ENCODE measurements at regions not wholly inside any gene's neighbourhood (a gene's known extent, or its start where the extent isn't known, plus 50 kb on each side); places are given as distances from the start of the nearest gene placed in this dataset.
A peak's percentile ranks its signal among the peaks of the same experiment; 100 is the strongest.

- H3K27ac ChIP-seq (ENCODE audit: low read length), result no peak overlapping the region
- no peaks in the 10 kb centered on the region for H3K36me3 ChIP-seq (ENCODE audit: insufficient read depth, low read length)
- no peaks in the 10 kb centered on the region for H3K27me3 ChIP-seq (ENCODE audit: low read length)
- no peaks in the 10 kb centered on the region for H4K20me1 ChIP-seq (ENCODE audit: insufficient read depth, low read depth, low read length)
- peaks cover 23% of the 10 kb centered on the region for H3K9me3 ChIP-seq (ENCODE audit: low read length)
- no peak overlapping the region for H3K9ac ChIP-seq (ENCODE audit: low read length)
- H3K4me2 ChIP-seq (ENCODE audit: low read depth, low read length, poor library complexity, severe bottlenecking), result no peak overlapping the region
- H2AFZ ChIP-seq (ENCODE audit: low read length), result no peak overlapping the region
- no peak overlapping the region for H3K4me3 ChIP-seq (ENCODE audit: low read length)
- H3K79me2 ChIP-seq (ENCODE audit: low read length), result no peaks in the 10 kb centered on the region
- no peak for DNase-seq
- H3K4me1 ChIP-seq (ENCODE audit: low read length), result no peaks in the 10 kb centered on the region
- H3K9me2 ChIP-seq (replicated peaks; ENCODE audit: insufficient read depth, low read length), result no peaks in the 10 kb centered on the region
Measured at GRCh38 chr15:29429584-29429983, 160.0 kb upstream of the NSMCE3 start.

- no peaks in the 10 kb centered on the region for H4K20me1 ChIP-seq (ENCODE audit: insufficient read depth, low read depth, low read length)
- H3K4me2 ChIP-seq (ENCODE audit: low read depth, low read length, poor library complexity, severe bottlenecking), result no peak overlapping the region
- DNase-seq, result no peak
- H3K9me3 ChIP-seq (ENCODE audit: low read length), result peaks cover 21% of the 10 kb centered on the region
- H3K4me1 ChIP-seq (ENCODE audit: low read length), result no peaks in the 10 kb centered on the region
- H2AFZ ChIP-seq (ENCODE audit: low read length), result no peak overlapping the region
- H3K4me3 ChIP-seq (ENCODE audit: low read length), result no peak overlapping the region
- no peak overlapping the region for H3K27ac ChIP-seq (ENCODE audit: low read length)
- no peak overlapping the region for H3K9ac ChIP-seq (ENCODE audit: low read length)
- no peaks in the 10 kb centered on the region for H3K27me3 ChIP-seq (ENCODE audit: low read length)
- no peaks in the 10 kb centered on the region for H3K79me2 ChIP-seq (ENCODE audit: low read length)
- no peaks in the 10 kb centered on the region for H3K36me3 ChIP-seq (ENCODE audit: insufficient read depth, low read length)
- H3K9me2 ChIP-seq (replicated peaks; ENCODE audit: insufficient read depth, low read length), result no peaks in the 10 kb centered on the region
Measured at GRCh38 chr15:29428925-29429573, 159.4 kb upstream of the NSMCE3 start.

GRCh38 chr15:29425864-29426263, 156.2 kb upstream of the NSMCE3 start:
- H3K27me3 ChIP-seq (ENCODE audit: low read length), result no peaks in the 10 kb centered on the region
- H3K4me3 ChIP-seq (ENCODE audit: low read length), result no peak overlapping the region
- no peaks in the 10 kb centered on the region for H3K4me1 ChIP-seq (ENCODE audit: low read length)
- peaks cover 20% of the 10 kb centered on the region for H3K9me3 ChIP-seq (ENCODE audit: low read length)
- no peaks in the 10 kb centered on the region for H3K79me2 ChIP-seq (ENCODE audit: low read length)
- H3K27ac ChIP-seq (ENCODE audit: low read length), result no peak overlapping the region
- no peak overlapping the region for H3K4me2 ChIP-seq (ENCODE audit: low read depth, low read length, poor library complexity, severe bottlenecking)
- H4K20me1 ChIP-seq (ENCODE audit: insufficient read depth, low read depth, low read length), result no peaks in the 10 kb centered on the region
- H3K9ac ChIP-seq (ENCODE audit: low read length), result no peak overlapping the region
- H3K9me2 ChIP-seq (replicated peaks; ENCODE audit: insufficient read depth, low read length), result no peaks in the 10 kb centered on the region
- no peak for DNase-seq
- no peak overlapping the region for H2AFZ ChIP-seq (ENCODE audit: low read length)
- no peaks in the 10 kb centered on the region for H3K36me3 ChIP-seq (ENCODE audit: insufficient read depth, low read length)

DNA sequence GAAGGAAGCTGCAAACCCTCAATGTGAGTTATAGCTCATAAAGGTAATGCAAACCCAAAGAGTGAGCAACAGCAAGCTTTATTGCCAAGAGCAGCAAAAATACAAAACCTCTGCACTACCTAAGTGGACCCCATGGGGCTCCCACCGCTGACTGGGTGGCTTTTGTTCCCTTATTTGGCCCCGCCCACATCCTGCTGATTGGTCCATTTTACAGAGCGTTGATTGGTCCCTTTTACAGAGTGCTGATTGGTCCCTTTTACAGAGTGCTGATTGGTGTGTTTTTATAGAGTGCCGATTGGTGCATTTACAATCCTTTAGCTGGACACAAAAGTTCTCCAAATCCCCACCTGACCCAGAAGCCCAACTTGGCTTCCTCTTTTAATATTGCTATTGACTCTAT, 154.5 kb upstream of the NSMCE3 start:
- Histone ChIP-seq H3K4me3 (ENCODE audit: low read length) (no peak overlapping the region), H3K27ac (ENCODE audit: low read length) (no peak overlapping the region)
- DNase-seq, result peak; percentile 52

DNA sequence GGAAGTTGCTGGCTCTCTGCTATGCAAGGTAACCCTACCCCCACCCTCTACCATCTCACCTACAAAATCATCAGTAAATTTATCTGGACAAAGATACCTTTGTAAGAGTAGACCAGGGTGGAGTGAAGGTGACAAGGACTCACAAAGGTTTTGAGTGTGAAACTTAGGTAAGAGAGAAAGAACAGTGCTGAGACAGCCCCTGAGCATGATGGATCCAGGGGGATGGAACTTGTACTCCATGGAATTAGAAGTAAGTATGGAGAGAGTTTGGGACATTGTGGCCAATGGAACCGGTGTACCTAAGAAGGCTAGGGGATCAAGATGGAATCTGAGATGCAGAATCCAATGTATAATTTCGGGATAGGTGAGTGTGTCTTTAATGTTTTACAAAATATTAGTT, 153.0 kb upstream of the NSMCE3 start:
- no peaks in the 10 kb centered on the region for H3K36me3 ChIP-seq (ENCODE audit: insufficient read depth, low read length)
- DNase-seq, result no peak
- H3K27ac ChIP-seq (ENCODE audit: low read length), result no peak overlapping the region
- no peaks in the 10 kb centered on the region for H3K4me1 ChIP-seq (ENCODE audit: low read length)
- peaks cover 20% of the 10 kb centered on the region for H3K9me3 ChIP-seq (ENCODE audit: low read length)
- H3K9me2 ChIP-seq (replicated peaks; ENCODE audit: insufficient read depth, low read length), result no peaks in the 10 kb centered on the region
- H3K9ac ChIP-seq (ENCODE audit: low read length), result no peak overlapping the region
- H3K79me2 ChIP-seq (ENCODE audit: low read length), result no peaks in the 10 kb centered on the region
- no peak overlapping the region for H3K4me3 ChIP-seq (ENCODE audit: low read length)
- H4K20me1 ChIP-seq (ENCODE audit: insufficient read depth, low read depth, low read length), result no peaks in the 10 kb centered on the region
- H2AFZ ChIP-seq (ENCODE audit: low read length), result no peak overlapping the region
- H3K4me2 ChIP-seq (ENCODE audit: low read depth, low read length, poor library complexity, severe bottlenecking), result no peak overlapping the region
- H3K27me3 ChIP-seq (ENCODE audit: low read length), result no peaks in the 10 kb centered on the region

More for the DNA sequence above, 154.5 kb upstream of the NSMCE3 start:
- Histone ChIP-seq H3K4me2 (ENCODE audit: low read depth, low read length, poor library complexity, severe bottlenecking) (no peak overlapping the region), H3K36me3 (ENCODE audit: insufficient read depth, low read length) (no peaks in the 10 kb centered on the region), H3K9me3 (ENCODE audit: low read length) (peaks cover 20% of the 10 kb centered on the region), H3K79me2 (ENCODE audit: low read length) (no peaks in the 10 kb centered on the region), H4K20me1 (ENCODE audit: insufficient read depth, low read depth, low read length) (no peaks in the 10 kb centered on the region), H3K9ac (ENCODE audit: low read length) (no peak overlapping the region), H3K27me3 (ENCODE audit: low read length) (no peaks in the 10 kb centered on the region), H2AFZ (ENCODE audit: low read length) (no peak overlapping the region), H3K9me2 (replicated peaks; ENCODE audit: insufficient read depth, low read length) (no peaks in the 10 kb centered on the region), H3K4me1 (ENCODE audit: low read length) (no peaks in the 10 kb centered on the region)

DNA sequence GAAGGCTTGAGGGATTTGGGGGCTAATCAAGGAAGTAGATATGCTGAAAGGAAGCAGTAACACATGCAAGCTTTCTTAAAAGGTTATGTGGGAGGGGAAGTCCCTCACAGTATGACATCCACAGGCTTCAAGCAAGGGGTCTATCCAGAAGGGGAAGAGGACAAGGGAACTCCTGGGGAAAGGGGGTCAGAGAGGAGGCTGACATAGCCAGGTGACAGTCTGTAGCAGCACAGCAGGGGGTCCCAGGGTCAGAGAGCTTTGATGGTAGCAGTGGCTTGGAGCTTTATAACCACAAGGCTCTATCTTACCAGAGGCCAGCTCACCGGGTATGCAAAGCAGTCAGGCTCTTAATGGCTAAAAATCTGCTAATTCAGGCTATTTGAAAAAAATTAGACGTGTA, 150.6 kb upstream of the NSMCE3 start:
- Histone ChIP-seq H3K36me3 (ENCODE audit: insufficient read depth, low read length) (no peaks in the 10 kb centered on the region), H3K79me2 (ENCODE audit: low read length) (no peaks in the 10 kb centered on the region), H3K4me1 (ENCODE audit: low read length) (no peaks in the 10 kb centered on the region), H3K9ac (ENCODE audit: low read length) (no peak overlapping the region), H2AFZ (ENCODE audit: low read length) (no peak overlapping the region), H3K9me3 (ENCODE audit: low read length) (peaks cover 8% of the 10 kb centered on the region), H4K20me1 (ENCODE audit: insufficient read depth, low read depth, low read length) (no peaks in the 10 kb centered on the region), H3K9me2 (replicated peaks; ENCODE audit: insufficient read depth, low read length) (no peaks in the 10 kb centered on the region), H3K27ac (ENCODE audit: low read length) (no peak overlapping the region), H3K4me2 (ENCODE audit: low read depth, low read length, poor library complexity, severe bottlenecking) (no peak overlapping the region), H3K27me3 (ENCODE audit: low read length) (no peaks in the 10 kb centered on the region), H3K4me3 (ENCODE audit: low read length) (no peak overlapping the region)
- DNase-seq, result no peak

DNA sequence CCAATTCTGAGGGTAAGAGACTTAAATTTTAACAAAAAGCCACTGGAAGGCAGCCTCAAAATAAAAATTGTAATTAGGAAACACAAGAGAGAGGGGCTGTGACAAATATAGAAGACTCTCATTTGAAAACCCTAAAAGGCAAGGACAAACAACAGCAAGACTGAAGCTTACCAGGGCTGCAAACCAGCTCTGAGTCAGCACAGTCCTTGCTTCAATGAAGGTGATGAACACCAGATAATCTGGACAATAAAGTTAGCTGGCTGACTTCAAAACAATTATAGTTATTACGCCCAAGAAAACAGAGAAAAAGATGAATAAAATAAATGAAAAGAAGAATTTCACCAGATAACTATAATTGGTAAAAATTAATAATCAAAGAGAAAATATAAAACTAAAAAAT, 149.3 kb upstream of the NSMCE3 start:
- Histone ChIP-seq H4K20me1 (ENCODE audit: insufficient read depth, low read depth, low read length) (no peaks in the 10 kb centered on the region), H3K9ac (ENCODE audit: low read length) (no peak overlapping the region), H3K4me2 (ENCODE audit: low read depth, low read length, poor library complexity, severe bottlenecking) (no peak overlapping the region), H2AFZ (ENCODE audit: low read length) (no peak overlapping the region), H3K79me2 (ENCODE audit: low read length) (no peaks in the 10 kb centered on the region), H3K4me1 (ENCODE audit: low read length) (no peaks in the 10 kb centered on the region), H3K4me3 (ENCODE audit: low read length) (no peak overlapping the region), H3K9me2 (replicated peaks; ENCODE audit: insufficient read depth, low read length) (no peaks in the 10 kb centered on the region), H3K27ac (ENCODE audit: low read length) (no peak overlapping the region), H3K27me3 (ENCODE audit: low read length) (no peaks in the 10 kb centered on the region), H3K9me3 (ENCODE audit: low read length) (peaks cover 3% of the 10 kb centered on the region), H3K36me3 (ENCODE audit: insufficient read depth, low read length) (no peaks in the 10 kb centered on the region)
- no peak for DNase-seq

DNA sequence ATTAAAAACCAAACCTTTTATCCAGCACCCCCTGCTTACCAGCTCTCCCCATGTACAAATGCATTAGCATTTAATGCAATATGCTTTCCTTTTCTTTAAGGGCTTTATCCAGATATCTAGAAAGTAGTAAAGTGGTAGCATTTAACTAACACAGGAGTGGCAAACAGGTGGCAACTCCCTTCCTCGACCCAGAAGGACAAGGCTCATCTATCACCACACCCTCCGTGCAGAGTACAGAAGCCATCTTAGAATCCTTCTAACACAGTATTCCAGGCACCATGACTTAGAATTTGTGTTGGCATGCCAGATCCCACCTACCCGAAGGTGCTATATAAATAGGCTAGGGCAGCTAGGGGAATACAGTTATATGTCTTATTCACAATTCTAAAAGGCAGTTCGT, 148.6 kb upstream of the NSMCE3 start:
- no peaks in the 10 kb centered on the region for H4K20me1 ChIP-seq (ENCODE audit: insufficient read depth, low read depth, low read length)
- H3K27me3 ChIP-seq (ENCODE audit: low read length), result no peaks in the 10 kb centered on the region
- no peak overlapping the region for H2AFZ ChIP-seq (ENCODE audit: low read length)
- H3K9ac ChIP-seq (ENCODE audit: low read length), result no peak overlapping the region
- no peaks in the 10 kb centered on the region for H3K36me3 ChIP-seq (ENCODE audit: insufficient read depth, low read length)
- H3K9me2 ChIP-seq (replicated peaks; ENCODE audit: insufficient read depth, low read length), result no peaks in the 10 kb centered on the region
- H3K4me3 ChIP-seq (ENCODE audit: low read length), result no peak overlapping the region
- no peaks in the 10 kb centered on the region for H3K79me2 ChIP-seq (ENCODE audit: low read length)
- no peak overlapping the region for H3K4me2 ChIP-seq (ENCODE audit: low read depth, low read length, poor library complexity, severe bottlenecking)
- DNase-seq, result no peak
- H3K4me1 ChIP-seq (ENCODE audit: low read length), result no peaks in the 10 kb centered on the region
- no peaks in the 10 kb centered on the region; the same call in 1 of the 2 replicates for H3K9me3 ChIP-seq (ENCODE audit: low read length)
- no peak overlapping the region for H3K27ac ChIP-seq (ENCODE audit: low read length)

DNA sequence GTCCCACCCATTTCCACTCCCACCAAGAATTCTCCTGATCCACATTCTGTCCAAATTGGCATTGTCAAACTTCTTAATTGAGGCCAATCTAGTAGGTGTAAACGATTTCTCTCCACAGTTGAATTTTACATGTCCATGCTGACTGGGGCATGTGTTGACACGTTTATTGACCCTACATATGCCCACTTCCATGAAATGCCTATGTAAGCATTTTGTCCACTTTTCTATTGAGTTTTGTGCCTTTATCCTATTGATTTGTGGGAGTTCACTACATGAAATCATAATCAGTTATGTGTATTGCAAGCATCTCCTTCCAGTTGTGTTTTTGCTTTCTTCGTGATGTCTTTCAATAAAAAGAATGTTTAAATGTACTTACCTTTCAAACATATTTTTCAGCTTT, 141.7 kb upstream of the NSMCE3 start:
- H3K27ac ChIP-seq (ENCODE audit: low read length), result no peak overlapping the region
- H3K4me3 ChIP-seq (ENCODE audit: low read length), result no peak overlapping the region
- DNase-seq, result no peak
- H3K4me2 ChIP-seq (ENCODE audit: low read depth, low read length, poor library complexity, severe bottlenecking), result no peak overlapping the region
- no peaks in the 10 kb centered on the region for H3K4me1 ChIP-seq (ENCODE audit: low read length)
- H2AFZ ChIP-seq (ENCODE audit: low read length), result no peak overlapping the region
- no peaks in the 10 kb centered on the region for H4K20me1 ChIP-seq (ENCODE audit: insufficient read depth, low read depth, low read length)
- no peak overlapping the region for H3K9ac ChIP-seq (ENCODE audit: low read length)
- peaks cover 9% of the 10 kb centered on the region for H3K9me3 ChIP-seq (ENCODE audit: low read length)
- H3K79me2 ChIP-seq (ENCODE audit: low read length), result no peaks in the 10 kb centered on the region
- H3K27me3 ChIP-seq (ENCODE audit: low read length), result no peaks in the 10 kb centered on the region
- no peaks in the 10 kb centered on the region for H3K36me3 ChIP-seq (ENCODE audit: insufficient read depth, low read length)
- no peaks in the 10 kb centered on the region for H3K9me2 ChIP-seq (replicated peaks; ENCODE audit: insufficient read depth, low read length)

Measured in Karpas-422 (cell line).